Neural progenitor cell (in vitro differentiated cells): ENCODE measurements at regions not wholly inside any gene's neighbourhood (a gene's known extent, or its start where the extent isn't known, plus 50 kb on each side); places are given as distances from the start of the nearest gene placed in this dataset.

Experiments
- DNase-seq: peaks from one replicate; pipeline ENCODE4 v3.0.0-alpha.2; 2016; ENCODE audit warnings: low spot score
- H2AFZ ChIP-seq: fragments of 200-600 bp; sonication (generic); replicated peaks from 2 replicates; pipeline ENCODE4 v1.6.1; 2016; ENCODE audit warnings: antibody characterized with exemption
- H3F3A ChIP-seq: fragments of 200-600 bp; sonication (generic); 2 replicates; pipeline ENCODE4 v1.6.1; 2016; ENCODE audit warnings: antibody characterized with exemption, low read depth
- H3K27ac ChIP-seq: fragments of 200-600 bp; sonication (generic); 2 replicates; pipeline ENCODE4 v1.5.1; 2016; ENCODE audit warnings: mild to moderate bottlenecking
- H3K27me3 ChIP-seq: fragments of 200-600 bp; sonication (generic); 2 replicates; pipeline ENCODE4 v1.6.1; 2016; ENCODE audit warnings: mild to moderate bottlenecking, moderate library complexity
- H3K36me3 ChIP-seq: fragments of 200-600 bp; sonication (generic); 2 replicates; pipeline ENCODE4 v1.5.1; 2016
- H3K4me1 ChIP-seq: fragments of 200-600 bp; sonication (generic); 2 replicates; pipeline ENCODE4 v1.6.1; 2016; ENCODE audit warnings: mixed run types
- H3K4me2 ChIP-seq: fragments of 200-600 bp; sonication (generic); 2 replicates; pipeline ENCODE4 v1.6.1; 2016
- H3K4me3 ChIP-seq: fragments of 200-600 bp; sonication (generic); 2 replicates; pipeline ENCODE4 v1.5.1; 2016
- H3K79me2 ChIP-seq: fragments of 200-600 bp; sonication (generic); 2 replicates; pipeline ENCODE4 v1.6.1; 2016; ENCODE audit warnings: low read depth
- H3K9ac ChIP-seq: fragments of 200-600 bp; sonication (generic); 2 replicates; pipeline ENCODE4 v1.6.1; 2016
- H3K9me3 ChIP-seq: fragments of 200-600 bp; sonication (generic); 2 replicates; pipeline ENCODE4 v1.5.1; 2016; ENCODE audit warnings: low read depth
- H4K20me1 ChIP-seq: fragments of 200-600 bp; sonication (generic); 2 replicates; pipeline ENCODE4 v1.6.1; 2016; ENCODE audit warnings: low read depth
- H3K27ac Mint-ChIP-seq: 3 replicates; pipeline ENCODE4 v1.8.0; 2021; ENCODE audit warnings: mixed read lengths
- H3K27me3 Mint-ChIP-seq: 2 replicates; pipeline ENCODE4 v1.8.0; 2022; ENCODE audit warnings: low read depth, mild to moderate bottlenecking, inconsistent platforms, moderate library complexity, mixed read lengths; ENCODE audit not compliant: insufficient read depth
- H3K36me3 Mint-ChIP-seq: 3 replicates; pipeline ENCODE4 v1.8.0; 2021; ENCODE audit warnings: mixed read lengths
- H3K4me1 Mint-ChIP-seq: 3 replicates; pipeline ENCODE4 v1.8.0; 2021; ENCODE audit warnings: mixed read lengths
- H3K4me3 Mint-ChIP-seq: 3 replicates; pipeline ENCODE4 v1.8.0; 2021; ENCODE audit warnings: mild to moderate bottlenecking, moderate library complexity, mixed read lengths
- H3K9me3 Mint-ChIP-seq: 3 replicates; pipeline ENCODE4 v1.8.0; 2020; ENCODE audit warnings: mixed read lengths
- CTCF ChIP-seq: fragments of 200-600 bp; sonication (generic); IDR thresholded peaks from 2 replicates; pipeline ENCODE4 v1.5.1; 2017; ENCODE audit warnings: antibody characterized with exemption, mild to moderate bottlenecking
- EZH2 ChIP-seq: fragments of 200-600 bp; sonication (generic); IDR thresholded peaks from 2 replicates; pipeline ENCODE4 v1.6.1; 2017; ENCODE audit warnings: antibody characterized with exemption, mild to moderate bottlenecking, moderate library complexity
- EZH2phosphoT487 ChIP-seq: fragments of 200-600 bp; sonication (generic); IDR thresholded peaks from 2 replicates; pipeline ENCODE4 v1.6.1; 2017; ENCODE audit warnings: antibody characterized with exemption

- TF ChIP-seq EZH2: no peak
- no peaks in the 10 kb centered on the region for H3K4me1 ChIP-seq
- H3K4me3 Mint-ChIP-seq: no peak overlapping the region
These were observed 149.1 kb downstream of the RWDD3 start for GRCh38 chr1:95383111-95383510.

GRCh38 chr1:95384567-95384966 is 150.6 kb downstream of the RWDD3 start:
- Histone ChIP-seq H2AFZ (no peak overlapping the region), H3K4me3 (no peak overlapping the region), H3K36me3 (no peaks in the 10 kb centered on the region), H3K4me2 (no peak overlapping the region), H3K79me2 (no peaks in the 10 kb centered on the region), H3K27ac (no peak overlapping the region), H3K4me1 (no peaks in the 10 kb centered on the region), H3K9ac (no peak overlapping the region), H4K20me1 (no peaks in the 10 kb centered on the region), H3K9me3 (no peaks in the 10 kb centered on the region), H3K27me3 (no peaks in the 10 kb centered on the region), H3F3A (no peaks in the 10 kb centered on the region)
- Mint-ChIP-seq H3K4me3 (no peak overlapping the region), H3K27ac (no peak overlapping the region), H3K36me3 (no peaks in the 10 kb centered on the region), H3K9me3 (no peaks in the 10 kb centered on the region), H3K4me1 (peaks cover 25% of the 10 kb centered on the region), H3K27me3 (peaks cover 10% of the 10 kb centered on the region)
- peak; percentile 79 for DNase-seq
- TF ChIP-seq CTCF (no peak), EZH2 (no peak), EZH2phosphoT487 (no peak)

More at GRCh38 chr1:95383111-95383510, 149.1 kb downstream of the RWDD3 start:
- Mint-ChIP-seq H3K4me1 (peaks cover 25% of the 10 kb centered on the region), H3K9me3 (no peaks in the 10 kb centered on the region), H3K27me3 (peaks cover 10% of the 10 kb centered on the region), H3K36me3 (no peaks in the 10 kb centered on the region), H3K27ac (peak overlapping the region; percentile 39)
- H3K9me3 ChIP-seq: no peaks in the 10 kb centered on the region
- no peaks in the 10 kb centered on the region for H4K20me1 ChIP-seq
- no peak overlapping the region for H3K27ac ChIP-seq
- no peaks in the 10 kb centered on the region for H3K36me3 ChIP-seq
- no peak overlapping the region for H3K4me3 ChIP-seq
- no peak for DNase-seq
- no peak overlapping the region for H3K9ac ChIP-seq
- no peaks in the 10 kb centered on the region for H3K27me3 ChIP-seq
- no peak overlapping the region for H2AFZ ChIP-seq
- no peaks in the 10 kb centered on the region for H3F3A ChIP-seq
- no peak overlapping the region for H3K4me2 ChIP-seq
- no peaks in the 10 kb centered on the region for H3K79me2 ChIP-seq

- H3K9me3 ChIP-seq: no peaks in the 10 kb centered on the region
- H3K27me3 ChIP-seq: no peaks in the 10 kb centered on the region
- no peak overlapping the region for H3K27ac Mint-ChIP-seq
- DNase-seq: no peak
- no peaks in the 10 kb centered on the region for H3K9me3 Mint-ChIP-seq
- no peaks in the 10 kb centered on the region for H3K79me2 ChIP-seq
- peaks cover 10% of the 10 kb centered on the region for H3K27me3 Mint-ChIP-seq
- H3K4me3 Mint-ChIP-seq: no peak overlapping the region
- H3K4me1 ChIP-seq: no peaks in the 10 kb centered on the region
- H3K27ac ChIP-seq: no peak overlapping the region
- H3K36me3 ChIP-seq: no peaks in the 10 kb centered on the region
- H3F3A ChIP-seq: no peaks in the 10 kb centered on the region
- H4K20me1 ChIP-seq: no peaks in the 10 kb centered on the region
- no peak overlapping the region for H3K9ac ChIP-seq
- peaks cover 17% of the 10 kb centered on the region for H3K4me1 Mint-ChIP-seq
- no peak overlapping the region for H3K4me2 ChIP-seq
- no peak overlapping the region for H3K4me3 ChIP-seq
- no peaks in the 10 kb centered on the region for H3K36me3 Mint-ChIP-seq
- no peak for TF ChIP-seq CTCF
- TF ChIP-seq EZH2: no peak
- H2AFZ ChIP-seq: no peak overlapping the region
These were observed 152.4 kb downstream of the RWDD3 start for GRCh38 chr1:95386371-95386770.

- no peak for DNase-seq
- Mint-ChIP-seq H3K27ac (no peak overlapping the region), H3K4me3 (no peak overlapping the region), H3K36me3 (no peaks in the 10 kb centered on the region), H3K4me1 (peaks cover 13% of the 10 kb centered on the region), H3K9me3 (no peaks in the 10 kb centered on the region), H3K27me3 (peaks cover 10% of the 10 kb centered on the region)
- Histone ChIP-seq H3K4me2 (no peak overlapping the region), H2AFZ (no peak overlapping the region), H3K27ac (no peak overlapping the region), H3K4me3 (no peak overlapping the region), H3K9ac (no peak overlapping the region), H3K27me3 (no peaks in the 10 kb centered on the region), H4K20me1 (no peaks in the 10 kb centered on the region), H3K79me2 (no peaks in the 10 kb centered on the region), H3K36me3 (no peaks in the 10 kb centered on the region), H3K9me3 (no peaks in the 10 kb centered on the region), H3F3A (no peaks in the 10 kb centered on the region), H3K4me1 (no peaks in the 10 kb centered on the region)
- no peak for TF ChIP-seq EZH2
- TF ChIP-seq CTCF: no peak
- no peak for TF ChIP-seq EZH2phosphoT487
These were observed 152.9 kb downstream of the RWDD3 start for GRCh38 chr1:95386915-95387314.
